ENCODE measurements at regions not wholly inside any gene's neighbourhood (a gene's known extent, or its start where the extent isn't known, plus 50 kb on each side); places are given as distances from the start of the nearest gene placed in this dataset.

DNA sequence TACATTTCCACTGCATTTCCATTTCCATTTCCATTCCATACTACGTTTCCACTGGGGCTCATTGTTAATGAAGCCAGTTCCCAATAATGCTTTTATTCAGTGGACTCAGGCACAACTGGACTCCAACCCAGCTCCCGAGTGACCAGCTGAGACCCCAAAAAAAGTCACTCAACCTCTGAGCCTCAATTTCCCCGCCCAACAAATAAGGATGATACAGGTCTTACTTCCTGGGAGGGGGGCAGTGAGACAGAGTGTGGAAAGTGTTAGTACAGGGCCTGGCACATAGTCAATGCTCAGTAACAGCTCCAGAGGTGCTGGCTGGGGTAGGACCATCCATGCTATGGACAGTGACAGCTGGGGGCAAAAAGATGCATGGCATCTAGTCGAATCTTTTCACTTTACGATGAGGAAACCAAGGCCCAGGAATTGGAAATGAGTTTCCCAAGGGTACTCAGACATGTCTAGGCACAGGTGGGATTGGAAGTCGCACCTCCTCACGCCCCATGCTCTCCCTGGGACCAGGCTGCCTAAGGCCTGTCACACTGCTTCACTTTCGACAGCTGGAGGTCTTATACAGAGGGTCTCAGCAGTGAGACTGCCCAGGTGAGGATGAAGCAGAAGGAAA lies 226.5 kb downstream of the ANAPC1 start:
- H3K36me3 ChIP-seq: no peaks in the 10 kb centered on the region
- TF ChIP-seq, protein P1, sequence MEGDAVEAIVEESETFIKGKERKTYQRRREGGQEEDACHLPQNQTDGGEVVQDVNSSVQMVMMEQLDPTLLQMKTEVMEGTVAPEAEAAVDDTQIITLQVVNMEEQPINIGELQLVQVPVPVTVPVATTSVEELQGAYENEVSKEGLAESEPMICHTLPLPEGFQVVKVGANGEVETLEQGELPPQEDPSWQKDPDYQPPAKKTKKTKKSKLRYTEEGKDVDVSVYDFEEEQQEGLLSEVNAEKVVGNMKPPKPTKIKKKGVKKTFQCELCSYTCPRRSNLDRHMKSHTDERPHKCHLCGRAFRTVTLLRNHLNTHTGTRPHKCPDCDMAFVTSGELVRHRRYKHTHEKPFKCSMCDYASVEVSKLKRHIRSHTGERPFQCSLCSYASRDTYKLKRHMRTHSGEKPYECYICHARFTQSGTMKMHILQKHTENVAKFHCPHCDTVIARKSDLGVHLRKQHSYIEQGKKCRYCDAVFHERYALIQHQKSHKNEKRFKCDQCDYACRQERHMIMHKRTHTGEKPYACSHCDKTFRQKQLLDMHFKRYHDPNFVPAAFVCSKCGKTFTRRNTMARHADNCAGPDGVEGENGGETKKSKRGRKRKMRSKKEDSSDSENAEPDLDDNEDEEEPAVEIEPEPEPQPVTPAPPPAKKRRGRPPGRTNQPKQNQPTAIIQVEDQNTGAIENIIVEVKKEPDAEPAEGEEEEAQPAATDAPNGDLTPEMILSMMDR (IDR thresholded peaks at IDR 0.05): no peak
- H3K27ac ChIP-seq: no peak overlapping the region
- no peaks in the 10 kb centered on the region for H3K9me3 ChIP-seq
- no peak overlapping the region for H3K4me3 ChIP-seq (ENCODE audit: low read depth in 1 of 2, low read length in 1 of 2)
- no peaks in the 10 kb centered on the region for H3K27me3 ChIP-seq
- peaks cover 11 to 12% of the 10 kb centered on the region in 2 experiments for H3K4me1 ChIP-seq (ENCODE audit: control insufficient read depth in 1 of 2, insufficient read depth in 1 of 2, low read depth in 1 of 2, low read length in 1 of 2)

DNA sequence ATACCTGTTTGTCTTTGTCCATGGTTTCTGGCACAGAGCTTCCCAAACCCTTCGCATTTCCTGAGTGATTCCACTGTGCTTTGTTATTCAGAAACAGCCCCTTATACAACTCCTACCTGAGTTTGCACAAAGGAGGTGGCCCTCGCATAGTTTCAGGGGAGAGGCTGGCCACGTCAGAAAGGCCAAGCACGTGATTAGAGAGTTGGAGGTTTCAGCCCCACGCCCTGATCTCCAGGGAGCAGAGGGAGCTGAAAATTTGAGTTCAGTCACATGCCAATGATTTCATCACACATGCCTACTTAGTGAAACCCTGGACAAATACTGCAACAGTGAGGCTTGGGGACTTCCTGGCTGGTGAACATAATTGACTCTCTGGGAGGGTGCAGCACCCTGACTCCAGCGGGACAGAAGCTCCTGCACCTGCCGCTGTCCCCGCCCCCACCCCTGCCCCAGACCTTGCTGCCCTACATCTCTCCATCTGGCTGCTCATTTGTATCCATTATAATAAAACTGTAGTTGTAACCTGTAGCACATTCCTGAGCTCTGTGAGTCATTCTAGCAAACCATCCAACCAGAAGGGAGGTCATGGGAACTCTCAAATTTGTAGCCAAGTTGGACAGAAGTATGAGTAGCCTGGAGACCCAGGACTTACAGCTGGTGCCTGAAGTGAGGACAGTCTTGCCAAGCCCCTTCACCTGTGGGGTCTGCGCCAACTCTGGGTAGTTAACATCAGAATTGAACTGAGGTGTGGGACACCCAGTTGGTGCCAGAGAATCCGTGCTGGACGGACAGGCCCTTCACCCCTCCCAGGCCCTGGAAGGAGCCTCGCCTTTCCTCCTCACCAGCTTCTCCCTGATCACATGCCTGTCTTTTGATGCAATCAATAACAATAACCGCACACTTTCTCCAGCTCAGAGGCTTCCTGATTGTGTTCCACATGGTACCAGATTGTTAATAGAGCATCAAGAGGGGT lies 224.3 kb downstream of the ANAPC1 start:
- H3K4me1 ChIP-seq (ENCODE audit: control insufficient read depth in 1 of 2, insufficient read depth in 1 of 2, low read depth in 1 of 2, low read length in 1 of 2): peaks cover 11 to 12% of the 10 kb centered on the region in 2 experiments
- no peaks in the 10 kb centered on the region for H3K27me3 ChIP-seq
- peak overlapping the region; percentile 12 for H3K27ac ChIP-seq
- TF ChIP-seq, protein P1 (IDR thresholded peaks at IDR 0.05): no peak
- no peaks in the 10 kb centered on the region for H3K9me3 ChIP-seq
- H3K36me3 ChIP-seq: no peaks in the 10 kb centered on the region
- no peak overlapping the region for H3K4me3 ChIP-seq (ENCODE audit: low read depth in 1 of 2, low read length in 1 of 2)

DNA sequence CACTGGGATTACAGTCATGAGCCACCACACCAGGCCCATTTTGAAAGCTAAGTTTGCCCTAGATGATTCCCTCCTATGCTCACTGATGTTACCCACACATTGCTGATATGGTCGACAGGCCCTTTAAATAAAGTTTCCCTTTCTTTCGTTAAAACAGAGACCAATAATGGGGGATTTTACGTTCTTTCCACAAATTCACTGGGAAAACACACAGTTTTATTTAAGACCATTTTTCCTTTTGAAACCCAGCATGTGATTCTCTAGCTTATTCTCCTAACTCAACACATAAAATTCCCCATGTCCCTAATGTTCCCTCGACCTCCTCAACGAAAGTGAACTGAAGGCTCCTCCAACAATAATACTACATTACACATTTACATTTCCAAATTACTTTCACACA lies 223.2 kb downstream of the ANAPC1 start:
- H3K27ac ChIP-seq: no peak overlapping the region
- H3K4me1 ChIP-seq (ENCODE audit: control insufficient read depth in 1 of 2, insufficient read depth in 1 of 2, low read depth in 1 of 2, low read length in 1 of 2): peaks cover 11 to 12% of the 10 kb centered on the region in 2 experiments
- H3K4me3 ChIP-seq (ENCODE audit: low read depth in 1 of 2, low read length in 1 of 2): no peak overlapping the region
- H3K36me3 ChIP-seq: no peaks in the 10 kb centered on the region
- TF ChIP-seq, protein P1 (IDR thresholded peaks at IDR 0.05): no peak
- no peaks in the 10 kb centered on the region for H3K9me3 ChIP-seq
- H3K27me3 ChIP-seq: no peaks in the 10 kb centered on the region

DNA sequence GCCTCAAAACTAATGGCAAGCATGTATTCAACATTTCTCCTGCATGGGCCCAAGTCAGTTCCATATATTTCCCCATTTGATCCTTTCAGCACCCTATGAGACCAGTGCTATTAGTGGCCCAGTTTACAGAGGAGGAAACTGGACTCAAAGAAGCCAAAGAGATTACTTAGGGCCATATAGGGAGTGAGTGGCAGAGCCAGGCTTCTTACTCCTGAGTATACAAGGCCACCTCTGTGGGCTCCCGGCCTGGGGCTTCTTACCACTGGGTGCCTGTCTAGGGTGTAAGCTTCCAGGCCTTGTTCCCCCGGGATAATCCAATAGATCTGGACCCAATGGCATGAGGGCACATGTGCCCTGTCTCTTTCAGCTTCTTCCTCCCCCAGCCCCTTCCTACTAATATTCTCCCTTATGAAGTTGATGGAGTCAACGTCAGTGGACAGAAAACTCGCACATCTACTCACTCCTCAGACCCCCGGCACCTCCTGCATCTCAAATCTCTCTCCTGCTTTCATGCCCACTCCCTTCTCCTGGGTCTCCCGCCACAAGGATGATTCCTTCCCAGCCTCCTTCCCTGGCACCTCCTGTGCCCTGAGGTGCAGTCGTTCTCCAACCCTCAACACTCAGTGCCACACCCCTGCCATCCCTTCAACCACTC lies 222.6 kb downstream of the ANAPC1 start:
- no peaks in the 10 kb centered on the region for H3K27me3 ChIP-seq
- H3K4me3 ChIP-seq (ENCODE audit: low read depth in 1 of 2, low read length in 1 of 2): no peak overlapping the region
- H3K9me3 ChIP-seq: no peaks in the 10 kb centered on the region
- no peak overlapping the region for H3K27ac ChIP-seq
- no peaks in the 10 kb centered on the region for H3K36me3 ChIP-seq
- peaks cover 11 to 12% of the 10 kb centered on the region in 2 experiments for H3K4me1 ChIP-seq (ENCODE audit: control insufficient read depth in 1 of 2, insufficient read depth in 1 of 2, low read depth in 1 of 2, low read length in 1 of 2)
- TF ChIP-seq, protein P1 (IDR thresholded peaks at IDR 0.05): no peak

DNA sequence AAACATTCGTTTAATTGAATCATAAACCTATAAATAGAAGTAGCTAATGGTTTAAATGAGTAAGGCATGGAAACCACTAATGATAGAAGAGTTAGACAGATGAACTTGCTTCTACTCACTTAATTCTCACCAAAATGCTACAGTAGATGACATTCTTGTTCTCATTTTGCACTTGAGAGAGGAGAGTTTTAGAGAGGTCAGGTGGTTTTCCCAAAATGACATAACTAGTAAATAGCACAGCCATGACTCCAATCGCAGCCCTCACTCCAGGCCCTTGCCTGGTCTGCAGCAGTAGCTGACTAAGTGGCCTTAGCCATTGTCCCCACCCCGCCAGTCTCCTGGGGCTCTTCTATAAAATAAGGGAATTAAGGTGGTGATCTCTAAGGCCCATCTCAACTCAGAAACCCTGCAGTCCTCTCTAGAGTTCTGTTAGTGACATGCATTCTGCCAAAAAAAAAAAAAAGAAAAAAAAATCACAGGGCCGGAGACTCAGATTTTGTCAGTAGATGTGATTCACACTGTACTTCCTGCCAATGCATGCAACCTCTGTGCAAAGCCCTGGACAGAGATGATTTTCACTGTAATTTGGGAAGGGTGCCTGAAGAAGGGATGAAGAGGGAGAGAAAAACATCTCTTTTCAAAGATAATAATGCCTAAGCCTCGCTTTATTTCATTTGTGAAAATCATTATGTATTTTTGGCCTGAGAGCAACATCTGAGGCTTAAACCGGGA lies 221.8 kb downstream of the ANAPC1 start:
- Histone ChIP-seq H3K4me1 (ENCODE audit: control insufficient read depth in 1 of 2, insufficient read depth in 1 of 2, low read depth in 1 of 2, low read length in 1 of 2) (peaks cover 11 to 12% of the 10 kb centered on the region in 2 experiments), H3K27ac (no peak overlapping the region), H3K27me3 (no peaks in the 10 kb centered on the region), H3K9me3 (no peaks in the 10 kb centered on the region), H3K4me3 (ENCODE audit: low read depth in 1 of 2, low read length in 1 of 2) (no peak overlapping the region), H3K36me3 (no peaks in the 10 kb centered on the region)
- TF ChIP-seq, protein P1 (IDR thresholded peaks at IDR 0.05): no peak

All from neutrophil (primary cell).